ENCODE measurements at regions not wholly inside any gene's neighbourhood (a gene's known extent, or its start where the extent isn't known, plus 50 kb on each side); places are given as distances from the start of the nearest gene placed in this dataset.
"Not testable (repeated sequence)": the region's sequence is repeated elsewhere in the genome, so short reads cannot be mapped to it uniquely, and the experiment has no call there.

DNA sequence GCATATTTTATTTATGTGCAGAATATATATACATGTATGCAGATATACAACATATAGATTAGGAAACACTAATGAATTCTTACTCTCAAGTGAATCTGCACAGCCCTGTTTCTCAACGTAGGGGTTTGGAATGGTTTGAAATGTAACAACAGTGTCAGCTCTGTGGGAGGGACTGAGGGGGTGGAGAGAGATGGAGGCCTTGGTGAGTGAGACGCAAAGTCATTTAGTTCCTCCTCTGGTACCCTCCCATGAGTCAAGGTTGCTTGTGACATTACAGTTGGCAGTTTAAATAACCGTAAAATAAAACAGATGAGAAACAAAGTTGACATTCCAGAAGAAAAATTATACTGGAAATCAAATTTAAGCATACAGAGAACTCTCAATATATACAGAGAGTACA lies 313.0 kb upstream of the PRKD1 start:
- Histone ChIP-seq H3K4me3 (no peak overlapping the region), H3K4me1 (replicated peaks in 1 of 2) (peaks cover 23 to 32% of the 10 kb centered on the region in 2 donors), H3K27ac (no peak overlapping the region)
- in situ Hi-C loops (cut with MboI; ENCODE audit: low pct_unique_long_range_greater_than_20kb in 2 of 9, low sequenced_read_pairs in 9 of 9, unreplicated experiment in 9 of 9), result no loop called here
- peak in 4 of 8 experiments; percentile 38 to 59 (median 50) for ATAC-seq (replicated peaks in 6 of 8)
- WGBS, 10 experiments, result 13 to 63% (median 51%) methylated on average over 2 to 3 of the region's 3 CpGs; no CpG with 5 or more reads in 2 of the 10 experiments

GRCh38 chr14:30242744-30243143 lies 315.1 kb upstream of the PRKD1 start:
- Histone ChIP-seq H3K27ac (no peak overlapping the region), H3K4me3 (no peak overlapping the region), H3K4me1 (replicated peaks in 1 of 2) (peaks cover 23 to 32% of the 10 kb centered on the region in 2 donors)
- in situ Hi-C loops (cut with MboI; ENCODE audit: low pct_unique_long_range_greater_than_20kb in 2 of 9, low sequenced_read_pairs in 9 of 9, unreplicated experiment in 9 of 9), result no loop called here
- WGBS, 10 experiments, result 53 to 100% (median 77%) methylated on average over 1 to 2 of the region's 2 CpGs; no CpG with 5 or more reads in 2 of the 10 experiments
- peak in 5 of 8 experiments; percentile 27 to 71 (median 38) for ATAC-seq (replicated peaks in 6 of 8)

DNA sequence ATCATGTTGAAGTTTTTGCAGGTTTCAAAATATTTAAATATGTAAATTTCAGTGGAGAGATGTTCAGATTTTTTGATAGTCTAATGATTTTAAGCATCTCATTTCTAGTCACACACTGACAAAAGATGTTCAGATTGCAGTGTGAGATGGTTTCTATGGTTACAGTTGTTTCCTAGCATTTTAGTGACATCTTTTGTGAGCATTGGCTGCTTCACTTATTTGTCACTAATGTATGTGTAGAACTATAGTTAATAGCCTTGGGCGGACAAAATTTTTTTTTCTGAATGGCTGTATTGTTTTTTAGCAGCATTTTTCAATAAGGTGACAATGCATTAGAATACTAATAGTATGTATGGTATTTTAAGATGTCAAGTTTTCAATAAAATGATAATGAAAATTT lies 315.6 kb upstream of the PRKD1 start:
- WGBS, 10 experiments, result 0 to 67% (median 37%) methylated on average over 1 of the region's 1 CpG; no CpG with 5 or more reads in 2 of the 10 experiments
- H3K27ac ChIP-seq, result no peak overlapping the region
- in situ Hi-C loops (cut with MboI; ENCODE audit: low pct_unique_long_range_greater_than_20kb in 2 of 9, low sequenced_read_pairs in 9 of 9, unreplicated experiment in 9 of 9), result no loop called here
- no peak overlapping the region for H3K4me3 ChIP-seq
- H3K4me1 ChIP-seq (replicated peaks in 1 of 2), result peaks cover 23 to 32% of the 10 kb centered on the region in 2 donors
- ATAC-seq (replicated peaks in 6 of 8), result peak in 5 of 8 experiments; percentile 60 to 86 (median 70)

DNA sequence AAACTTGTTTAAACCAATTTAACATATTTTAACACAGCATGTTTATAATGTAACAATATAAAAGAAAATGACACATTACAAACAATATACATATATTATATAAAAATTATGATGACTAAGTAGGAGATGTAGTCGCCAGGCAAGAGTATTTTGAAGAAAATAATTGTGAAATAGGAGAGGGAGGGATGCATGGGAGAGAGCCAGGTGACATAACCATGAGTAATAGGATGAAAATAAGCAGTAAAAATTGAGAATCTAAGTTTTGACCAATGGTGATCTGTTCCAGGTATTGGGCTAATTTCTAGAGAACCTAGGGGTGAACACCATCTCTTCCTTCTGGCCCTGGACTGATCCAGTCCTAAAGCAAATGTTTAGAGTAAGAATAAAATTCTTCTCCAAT lies 315.2 kb upstream of the G2E3 start:
- in situ Hi-C loops (cut with MboI; ENCODE audit: low pct_unique_long_range_greater_than_20kb in 2 of 9, low sequenced_read_pairs in 9 of 9, unreplicated experiment in 9 of 9), result no loop called here
- 0 to 57% (median 0%) methylated on average over 1 of the region's 1 CpG for WGBS, 10 experiments
- no peak for ATAC-seq (replicated peaks in 6 of 8)

GRCh38 chr14:30244348-30244747 lies 314.6 kb upstream of the G2E3 start:
- WGBS, 10 experiments, result 40 to 100% (median 87%) methylated on average over 1 to 4 of the region's 4 CpGs
- H3K27ac ChIP-seq; ATAC-seq (replicated peaks in 6 of 8); H3K4me3 ChIP-seq; in situ Hi-C loops (cut with MboI; ENCODE audit: low pct_unique_long_range_greater_than_20kb in 2 of 9, low sequenced_read_pairs in 9 of 9, unreplicated experiment in 9 of 9): not testable (repeated sequence)
- H3K4me1 ChIP-seq (replicated peaks in 1 of 2), result peaks cover 18 to 32% of the 10 kb centered on the region in 2 donors

More for the DNA sequence above, 315.2 kb upstream of the G2E3 start:
- H3K4me1 ChIP-seq (replicated peaks in 1 of 2), result peaks cover 23 to 32% of the 10 kb centered on the region in 2 donors
- H3K4me3 ChIP-seq, result no peak overlapping the region
- H3K27ac ChIP-seq, result no peak overlapping the region

DNA sequence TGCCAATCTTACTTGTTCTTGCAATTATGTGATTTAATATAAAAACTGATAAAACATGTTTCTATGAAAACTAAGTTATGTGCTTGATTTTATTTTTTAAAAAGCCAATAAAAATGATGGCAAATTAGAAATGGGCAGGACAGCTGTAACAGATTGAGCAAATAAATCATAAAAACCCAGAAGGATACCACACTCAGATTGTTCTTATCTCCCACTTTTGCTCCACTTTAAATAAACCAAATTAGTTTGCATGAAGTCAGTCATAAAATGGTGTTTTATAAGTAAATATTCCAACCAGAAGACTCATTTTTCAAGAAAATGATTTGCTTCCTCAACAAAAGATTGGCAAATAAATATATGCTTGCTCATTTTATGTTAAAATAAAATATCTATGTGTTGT lies 307.9 kb upstream of the G2E3 start:
- no peak for ATAC-seq (replicated peaks in 6 of 8)
- in situ Hi-C loops (cut with MboI; ENCODE audit: low pct_unique_long_range_greater_than_20kb in 2 of 9, low sequenced_read_pairs in 9 of 9, unreplicated experiment in 9 of 9), result no loop called here
- no peak overlapping the region for H3K27ac ChIP-seq
- H3K4me1 ChIP-seq (replicated peaks in 1 of 2), result no peaks in the 10 kb centered on the region
- H3K4me3 ChIP-seq, result no peak overlapping the region

GRCh38 chr14:30251557-30252100 lies 307.3 kb upstream of the G2E3 start:
- H3K4me3 ChIP-seq, result no peak overlapping the region
- in situ Hi-C loops (cut with MboI; ENCODE audit: low pct_unique_long_range_greater_than_20kb in 2 of 9, low sequenced_read_pairs in 9 of 9, unreplicated experiment in 9 of 9), result no loop called here
- no peak for ATAC-seq (replicated peaks in 6 of 8)
- no peaks in the 10 kb centered on the region for H3K4me1 ChIP-seq (replicated peaks in 1 of 2)
- 26 to 100% (median 83%) methylated on average over 1 to 6 of the region's 6 CpGs for WGBS, 10 experiments
- H3K27ac ChIP-seq, result no peak overlapping the region

DNA sequence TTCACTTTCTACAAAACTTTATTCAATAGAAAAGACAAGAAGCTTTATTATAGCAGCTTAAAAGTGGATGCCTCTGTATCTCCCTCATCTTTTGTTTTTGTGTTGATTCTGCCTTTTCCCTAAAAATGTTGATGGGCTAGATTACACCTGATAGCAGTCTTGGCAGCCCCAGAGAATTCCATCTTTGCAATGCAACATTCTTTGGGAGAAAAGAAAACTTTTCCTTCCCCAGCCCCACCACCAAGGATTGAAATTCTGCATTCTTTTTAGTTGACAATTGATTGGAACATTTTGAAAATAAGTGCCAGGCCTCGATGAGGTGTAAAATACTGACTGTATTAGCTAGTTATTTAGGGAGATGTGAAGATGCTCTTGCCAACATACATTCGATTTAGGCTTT lies 306.8 kb upstream of the G2E3 start:
- Histone ChIP-seq H3K4me1 (replicated peaks in 1 of 2) (no peaks in the 10 kb centered on the region), H3K4me3 (no peak overlapping the region), H3K27ac (no peak overlapping the region)
- no peak for ATAC-seq (replicated peaks in 6 of 8)
- in situ Hi-C loops (cut with MboI; ENCODE audit: low pct_unique_long_range_greater_than_20kb in 2 of 9, low sequenced_read_pairs in 9 of 9, unreplicated experiment in 9 of 9), result no loop called here
- 44 to 92% (median 73%) methylated on average over 1 to 2 of the region's 2 CpGs; no CpG with 5 or more reads in 1 of the 10 experiments for WGBS, 10 experiments

DNA sequence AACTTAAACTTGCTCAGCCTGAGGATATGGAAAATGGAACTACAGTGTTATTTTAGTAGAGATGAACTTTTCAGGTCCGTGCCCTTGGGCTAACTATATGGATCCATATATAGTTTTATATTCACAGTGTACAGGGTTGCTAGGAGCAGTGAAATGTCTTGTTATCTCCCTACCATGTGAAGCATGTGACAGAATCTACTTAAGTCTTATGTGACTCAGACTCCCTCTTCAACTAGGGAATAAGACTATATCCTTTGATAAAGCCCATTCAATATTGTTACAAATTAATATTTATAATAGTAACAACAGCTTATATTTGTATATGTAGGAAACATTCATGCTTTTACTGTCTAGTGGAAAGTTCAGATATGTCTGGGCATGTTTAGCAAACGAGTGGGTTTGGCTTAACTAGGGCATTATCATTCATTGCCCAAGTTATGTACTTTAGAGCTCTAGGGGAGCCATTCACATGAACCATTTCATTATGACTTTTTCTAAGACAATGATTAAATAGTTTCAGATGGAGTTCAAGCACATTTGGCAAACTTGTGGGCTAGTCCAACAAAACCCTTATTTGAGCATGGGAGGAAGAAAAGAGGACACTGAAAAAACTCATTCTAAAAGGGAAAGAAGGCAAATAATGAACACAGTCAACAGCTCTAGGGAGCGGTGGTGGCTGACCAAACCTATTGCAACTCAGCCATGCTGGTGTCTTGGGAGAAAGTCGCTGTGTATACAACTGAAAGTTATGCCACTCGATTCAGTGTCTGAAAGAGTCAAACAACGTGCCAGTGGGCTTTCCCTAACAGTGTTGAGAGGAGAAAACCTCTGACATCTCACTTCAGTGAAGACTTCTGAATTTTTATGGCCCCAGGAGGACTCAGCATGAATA lies 305.9 kb upstream of the G2E3 start:
- Histone ChIP-seq H3K4me3 (no peak overlapping the region), H3K4me1 (replicated peaks in 1 of 2) (no peaks in the 10 kb centered on the region), H3K27ac (no peak overlapping the region)
- WGBS, 10 experiments, result 29 to 80% (median 66%) methylated on average over 3 to 6 of the region's 6 CpGs
- ATAC-seq (replicated peaks in 6 of 8), result peak in 6 of 8 experiments; percentile 23 to 96 (median 76)
- in situ Hi-C loops (cut with MboI; ENCODE audit: low pct_unique_long_range_greater_than_20kb in 2 of 9, low sequenced_read_pairs in 9 of 9, unreplicated experiment in 9 of 9), result no loop called here

GRCh38 chr14:30256627-30257026 lies 302.3 kb upstream of the G2E3 start:
- WGBS, 10 experiments, result 60 to 100% (median 96%) methylated on average over 1 to 2 of the region's 2 CpGs; no CpG with 5 or more reads in 2 of the 10 experiments
- ATAC-seq (replicated peaks in 6 of 8), result no peak

DNA sequence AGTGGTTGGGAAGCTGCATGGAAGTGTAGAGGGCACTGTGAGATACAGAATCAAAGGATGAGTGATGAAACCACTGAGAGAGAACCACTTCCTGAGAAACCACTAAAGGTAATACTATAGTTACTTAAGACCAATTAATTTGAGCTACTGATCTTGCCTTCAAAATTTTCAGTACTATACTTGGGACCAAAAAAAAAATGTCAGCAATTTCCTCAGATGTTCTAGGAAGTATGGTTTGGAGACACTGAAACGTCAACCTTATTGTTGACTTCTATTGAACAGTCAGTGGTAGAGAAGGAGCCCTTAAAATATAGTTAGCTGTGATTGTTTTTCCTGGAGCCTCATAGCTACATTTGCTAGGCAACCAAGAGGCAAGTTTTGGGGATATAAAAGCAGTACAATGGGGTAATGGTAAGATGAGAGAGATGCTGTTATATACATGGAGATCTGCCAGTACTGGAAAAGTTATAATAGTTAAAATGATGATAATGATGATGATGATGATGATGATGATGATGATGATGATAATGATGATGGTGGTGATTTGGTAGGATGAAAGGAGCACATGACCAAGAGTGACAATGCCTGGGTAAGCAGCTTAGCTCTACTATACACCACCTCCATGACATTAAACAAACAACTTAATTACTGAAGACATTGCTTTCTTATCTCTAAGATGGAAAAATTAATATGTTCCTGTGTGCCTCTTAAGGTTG lies 300.9 kb upstream of the G2E3 start:
- Histone ChIP-seq H3K4me1 (replicated peaks in 1 of 2) (peaks cover 14 to 18% of the 10 kb centered on the region in 2 donors), H3K4me3 (no peak overlapping the region), H3K27ac (no peak overlapping the region)
- ATAC-seq (replicated peaks in 6 of 8), result no peak
- in situ Hi-C loops (cut with MboI; ENCODE audit: low pct_unique_long_range_greater_than_20kb in 2 of 9, low sequenced_read_pairs in 9 of 9, unreplicated experiment in 9 of 9), result no loop called here
- WGBS, 10 experiments, result 17 to 100% (median 67%) methylated on average over 1 of the region's 1 CpG; no CpG with 5 or more reads in 2 of the 10 experiments

More at GRCh38 chr14:30256627-30257026, 302.3 kb upstream of the G2E3 start:
- no peak overlapping the region for H3K27ac ChIP-seq
- no peak overlapping the region for H3K4me3 ChIP-seq
- in situ Hi-C loops (cut with MboI; ENCODE audit: low pct_unique_long_range_greater_than_20kb in 2 of 9, low sequenced_read_pairs in 9 of 9, unreplicated experiment in 9 of 9), result no loop called here
- H3K4me1 ChIP-seq (replicated peaks in 1 of 2), result peaks cover 12 to 14% of the 10 kb centered on the region in 2 donors

DNA sequence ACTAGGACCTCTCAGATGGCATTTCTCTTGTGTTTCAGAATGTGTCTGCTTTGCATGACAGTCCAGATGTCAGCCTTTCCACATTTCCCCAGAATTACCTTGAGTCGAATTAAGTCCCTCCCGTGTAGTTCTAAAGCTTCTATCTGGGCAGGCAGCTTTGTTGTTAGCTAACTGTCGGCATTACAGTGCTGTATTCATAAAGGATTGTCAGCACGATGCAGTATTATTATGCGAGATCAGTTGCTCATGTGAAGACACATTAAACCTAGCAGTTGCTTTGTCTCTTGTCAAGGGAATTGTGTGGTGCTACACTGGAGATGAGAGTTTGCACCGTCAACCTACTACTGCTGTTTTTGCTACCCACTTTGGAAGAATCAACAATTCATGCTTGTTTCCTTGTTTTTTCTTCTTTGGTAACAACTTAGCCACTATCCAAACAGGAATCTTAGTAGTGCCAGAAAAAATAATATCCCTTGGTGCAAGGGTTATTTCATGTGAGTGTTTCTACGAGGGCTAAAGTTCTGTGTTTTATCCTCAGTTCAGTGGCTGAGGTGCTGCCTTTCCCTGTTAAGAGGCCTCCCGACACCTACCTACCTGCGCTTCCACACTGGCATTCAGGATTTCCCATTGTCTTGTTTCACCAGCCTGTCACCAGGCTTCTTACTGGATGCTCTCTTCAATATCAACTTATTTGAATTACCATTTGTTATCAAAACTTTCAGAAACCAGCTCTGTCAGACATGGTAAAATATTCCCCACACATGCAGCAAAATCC lies 297.9 kb upstream of the G2E3 start:
- H3K4me1 ChIP-seq (replicated peaks in 1 of 2), result peaks cover 14 to 18% of the 10 kb centered on the region in 2 donors
- in situ Hi-C loops (cut with MboI; ENCODE audit: low pct_unique_long_range_greater_than_20kb in 2 of 9, low sequenced_read_pairs in 9 of 9, unreplicated experiment in 9 of 9), result no loop called here
- ATAC-seq (replicated peaks in 6 of 8), result peak in 5 of 8 experiments; percentile 59 to 84 (median 81)
- H3K4me3 ChIP-seq, result no peak overlapping the region
- H3K27ac ChIP-seq, result no peak overlapping the region
- 21 to 85% (median 46%) methylated on average over 3 to 9 of the region's 9 CpGs for WGBS, 10 experiments

All from motor neuron (in vitro differentiated cells).